B cell (primary cell): ENCODE measurements at regions not wholly inside any gene's neighbourhood (a gene's known extent, or its start where the extent isn't known, plus 50 kb on each side); places are given as distances from the start of the nearest gene placed in this dataset.

ENCODE experiments used
- ATAC-seq: fragments of 200-7000 bp; cut with Tn5 transposase; one replicate; pipeline ENCODE4 v1.10.0; 2021; ENCODE audit warnings: low read depth, mild to moderate bottlenecking, moderate number of reproducible peaks, moderate library complexity
- CTCF ChIA-PET: fragments of 350-600 bp; sonication (Branson Sonifier 250); formaldehyde crosslinking; loops from one replicate; lab custom pipeline; 2021; ENCODE audit warnings: antibody characterized with exemption, inconsistent platforms; lab: Charles Lee
- POLR2A ChIA-PET: fragments of 350-600 bp; sonication (Branson Sonifier 250); formaldehyde crosslinking; loops from one replicate; lab custom pipeline; 2021; ENCODE audit warnings: antibody characterized with exemption; lab: Charles Lee
- DNase-seq: peaks from one replicate; pipeline ENCODE4 v3.0.0; 2013
- H2AFZ ChIP-seq: 2 replicates; pipeline ENCODE4 v1.6.1; 2012; ENCODE audit warnings: mild to moderate bottlenecking, low read depth, low read length; ENCODE audit not compliant: insufficient read depth, poor library complexity, severe bottlenecking
- H3K27ac ChIP-seq, 2 donors: 1 replicate in 1 of 2; 2 replicates in 1 of 2; pipeline ENCODE4 v1.5.1; 2012 to 2013; ENCODE audit warnings: low read length in 2 of 2, mild to moderate bottlenecking in 2 of 2, moderate library complexity in 1 of 2
- H3K27me3 ChIP-seq, 4 experiments: fragments of 200-600 bp in 1 of 4; sonication (generic) in 1 of 4; replicated peaks in 1 of 4; 1 replicate in 2 of 4; 2 replicates in 2 of 4; pipeline versions ENCODE4 v1.6.1 to v1.7.0; 2013 to 2016; ENCODE audit warnings: low read length in 3 of 4, mild to moderate bottlenecking in 2 of 4, mixed read lengths in 1 of 4, moderate library complexity in 1 of 4; ENCODE audit not compliant: insufficient read depth in 4 of 4, control insufficient read depth in 3 of 4; ENCODE audit errors: control extremely low read depth in 1 of 4
- H3K36me3 ChIP-seq, 2 experiments: replicated peaks in 1 of 2; 1 replicate in 1 of 2; 2 replicates in 1 of 2; pipeline versions ENCODE4 v1.6.1 to v1.7.1; 2013; ENCODE audit warnings: low read length in 1 of 2; ENCODE audit not compliant: insufficient read depth in 2 of 2, control insufficient read depth in 1 of 2; ENCODE audit errors: control extremely low read depth in 1 of 2, extremely low read depth in 1 of 2
- H3K4me1 ChIP-seq, 2 donors: fragments of 200-600 bp in 1 of 2; sonication (generic) in 1 of 2; 1 replicate in 1 of 2; 2 replicates in 1 of 2; pipeline versions ENCODE4 v1.5.1 to v1.6.1; 2013 to 2017; ENCODE audit warnings: low read length in 2 of 2; ENCODE audit not compliant: control insufficient read depth in 2 of 2, insufficient read depth in 2 of 2
- H3K4me2 ChIP-seq: replicated peaks from 2 replicates; pipeline ENCODE3; 2012; ENCODE audit warnings: mild to moderate bottlenecking, low read depth, low read length; ENCODE audit not compliant: poor library complexity, severe bottlenecking
- H3K4me3 ChIP-seq, 5 experiments: fragments of 200-600 bp in 1 of 5; sonication (generic) in 1 of 5; 1 replicate in 3 of 5; 2 replicates in 2 of 5; pipeline versions ENCODE4 v1.5.1 to v1.7.0; 2011 to 2016; ENCODE audit warnings: low read length in 4 of 5, mild to moderate bottlenecking in 4 of 5, low read depth in 2 of 5, control low read depth in 1 of 5, moderate library complexity in 1 of 5; ENCODE audit not compliant: insufficient read depth in 1 of 5; ENCODE audit errors: control extremely low read depth in 1 of 5, extremely low read depth in 1 of 5
- H3K79me2 ChIP-seq: fragments of 200-600 bp; sonication (generic); one replicate; pipeline ENCODE4 v1.6.0; 2016; ENCODE audit warnings: low read length; ENCODE audit not compliant: control insufficient read depth, insufficient read depth
- H3K9ac ChIP-seq: fragments of 200-600 bp; sonication (generic); 2 replicates; pipeline ENCODE4 v1.6.1; 2017; ENCODE audit warnings: mild to moderate bottlenecking, low read length, moderate library complexity
- H3K9me3 ChIP-seq, 3 donors: one replicate each; pipeline versions ENCODE4 v1.6.1 to v1.7.1; 2013; ENCODE audit warnings: low read length in 2 of 3; ENCODE audit not compliant: control insufficient read depth in 2 of 3, insufficient read depth in 1 of 3; ENCODE audit errors: control extremely low read depth in 1 of 3
- H4K20me1 ChIP-seq: 2 replicates; pipeline ENCODE4 v1.6.0; 2012; ENCODE audit warnings: mild to moderate bottlenecking, low read length; ENCODE audit not compliant: insufficient read depth, control insufficient read depth, poor library complexity, severe bottlenecking
- H3K27ac Mint-ChIP-seq: one replicate; pipeline ENCODE4 v1.8.0; 2021; ENCODE audit warnings: mixed read lengths
- H3K27me3 Mint-ChIP-seq: one replicate; pipeline ENCODE4 v1.8.0; 2021; ENCODE audit warnings: mixed read lengths
- H3K4me1 Mint-ChIP-seq: one replicate; pipeline ENCODE4 v1.8.0; 2021; ENCODE audit warnings: mixed read lengths
- H3K4me3 Mint-ChIP-seq: one replicate; pipeline ENCODE4 v1.8.0; 2021; ENCODE audit warnings: mixed read lengths
- H3K9me3 Mint-ChIP-seq: one replicate; pipeline ENCODE4 v1.8.0; 2022; ENCODE audit warnings: mixed read lengths; ENCODE audit not compliant: insufficient read depth
- EZH2 ChIP-seq: IDR thresholded peaks from 2 replicates; pipeline ENCODE4 v1.6.1; 2012; ENCODE audit warnings: borderline replicate concordance, low read depth, mild to moderate bottlenecking, moderate library complexity, low read length; ENCODE audit not compliant: insufficient read depth, poor library complexity, severe bottlenecking
- WGBS: methylation state at CpG from one replicate; pipeline ENCODE4 v1.1.5; 2013; ENCODE audit warnings: missing lambda C conversion rate; ENCODE audit not compliant: insufficient coverage; 5-methylcytosine and 5-hydroxymethylcytosine counted together
- intact Hi-C: fragments of 100-400 bp; cut with micrococcal nuclease; formaldehyde crosslinking; loops from one replicate; pipeline ENCODE4 v1.10.0; 2022
- TF ChIP-seq, protein P1 (sequence below): fragments of 200-600 bp; IDR thresholded peaks from one replicate; pipeline ENCODE4 v1.8.0; 2022; ENCODE audit warnings: antibody characterized with exemption, mild to moderate bottlenecking

DNA sequence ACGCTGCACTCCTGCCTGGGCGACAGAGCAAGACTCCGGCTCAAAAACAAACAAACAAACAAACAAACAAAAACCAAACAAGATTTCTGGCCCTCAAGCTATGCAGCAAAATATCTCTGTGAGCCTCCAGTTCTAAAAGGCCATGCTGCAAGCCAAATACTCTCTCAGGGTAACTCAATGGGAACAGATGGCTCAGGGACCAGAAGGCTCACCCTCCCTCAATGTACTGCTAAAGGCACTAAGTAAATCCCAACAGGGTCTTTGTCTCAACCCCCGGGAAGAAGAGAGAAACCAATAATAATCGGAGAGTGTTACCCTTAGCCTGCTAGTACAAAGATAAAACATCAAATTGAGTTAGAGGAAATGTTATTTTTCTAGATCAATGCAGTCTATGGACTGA is 119.7 kb upstream of the ZC3H12C start:
- Mint-ChIP-seq H3K27ac (no peak overlapping the region), H3K9me3 (no peaks in the 10 kb centered on the region), H3K4me3 (no peak overlapping the region), H3K4me1 (peaks cover 34% of the 10 kb centered on the region), H3K27me3 (peaks cover 51% of the 10 kb centered on the region)
- no peak for TF ChIP-seq EZH2
- TF ChIP-seq, protein P1, sequence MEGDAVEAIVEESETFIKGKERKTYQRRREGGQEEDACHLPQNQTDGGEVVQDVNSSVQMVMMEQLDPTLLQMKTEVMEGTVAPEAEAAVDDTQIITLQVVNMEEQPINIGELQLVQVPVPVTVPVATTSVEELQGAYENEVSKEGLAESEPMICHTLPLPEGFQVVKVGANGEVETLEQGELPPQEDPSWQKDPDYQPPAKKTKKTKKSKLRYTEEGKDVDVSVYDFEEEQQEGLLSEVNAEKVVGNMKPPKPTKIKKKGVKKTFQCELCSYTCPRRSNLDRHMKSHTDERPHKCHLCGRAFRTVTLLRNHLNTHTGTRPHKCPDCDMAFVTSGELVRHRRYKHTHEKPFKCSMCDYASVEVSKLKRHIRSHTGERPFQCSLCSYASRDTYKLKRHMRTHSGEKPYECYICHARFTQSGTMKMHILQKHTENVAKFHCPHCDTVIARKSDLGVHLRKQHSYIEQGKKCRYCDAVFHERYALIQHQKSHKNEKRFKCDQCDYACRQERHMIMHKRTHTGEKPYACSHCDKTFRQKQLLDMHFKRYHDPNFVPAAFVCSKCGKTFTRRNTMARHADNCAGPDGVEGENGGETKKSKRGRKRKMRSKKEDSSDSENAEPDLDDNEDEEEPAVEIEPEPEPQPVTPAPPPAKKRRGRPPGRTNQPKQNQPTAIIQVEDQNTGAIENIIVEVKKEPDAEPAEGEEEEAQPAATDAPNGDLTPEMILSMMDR = no peak
- Histone ChIP-seq H4K20me1 (no peaks in the 10 kb centered on the region), H3K4me3 (no peak overlapping the region), H3K36me3 (no peaks in the 10 kb centered on the region), H3K27me3 (peaks cover 0 to 26% (median 17%) of the 10 kb centered on the region in 4 experiments), H3K9ac (no peak overlapping the region), H2AFZ (no peak overlapping the region), H3K4me1 (peaks cover 29 to 32% of the 10 kb centered on the region in 2 donors), H3K27ac (no peak overlapping the region), H3K79me2 (no peaks in the 10 kb centered on the region), H3K9me3 (peaks cover 0 to 10% (median 0%) of the 10 kb centered on the region in 3 donors), H3K4me2 (no peak overlapping the region)
- ChIA-PET POLR2A (no interaction called here), CTCF (no interaction called here)
- 100% methylated on average over 3 of the region's 5 CpGs for WGBS
- intact Hi-C loops = no loop called here
- ATAC-seq (no peak), DNase-seq (no peak)

GRCh38 chr11:109974523-109974922 is 118.7 kb upstream of the ZC3H12C start:
- TF ChIP-seq, protein P1 = no peak
- no peak for TF ChIP-seq EZH2
- Histone ChIP-seq H2AFZ (no peak overlapping the region), H3K4me3 (no peak overlapping the region), H4K20me1 (no peaks in the 10 kb centered on the region), H3K9me3 (peaks cover 0 to 7% (median 0%) of the 10 kb centered on the region in 3 donors), H3K27me3 (peaks cover 0 to 23% (median 17%) of the 10 kb centered on the region in 4 experiments), H3K4me1 (peaks cover 29 to 32% of the 10 kb centered on the region in 2 donors), H3K36me3 (no peaks in the 10 kb centered on the region), H3K27ac (no peak overlapping the region), H3K4me2 (no peak overlapping the region), H3K9ac (no peak overlapping the region), H3K79me2 (no peaks in the 10 kb centered on the region)
- intact Hi-C loops = no loop called here
- ATAC-seq (no peak), DNase-seq (no peak)
- ChIA-PET POLR2A (no interaction called here), CTCF (no interaction called here)
- 96% methylated on average over 3 of the region's 3 CpGs for WGBS
- no peaks in the 10 kb centered on the region for H3K9me3 Mint-ChIP-seq
- no peak overlapping the region for H3K4me3 Mint-ChIP-seq
- peaks cover 50% of the 10 kb centered on the region for H3K27me3 Mint-ChIP-seq
- no peak overlapping the region for H3K27ac Mint-ChIP-seq
- peaks cover 34% of the 10 kb centered on the region for H3K4me1 Mint-ChIP-seq
